AG08396 (cell line): ENCODE measurements at regions not wholly inside any gene's neighbourhood (a gene's known extent, or its start where the extent isn't known, plus 50 kb on each side); places are given as distances from the start of the nearest gene placed in this dataset.
"Not testable (repeated sequence)": the region's sequence is repeated elsewhere in the genome, so short reads cannot be mapped to it uniquely, and the experiment has no call there.

Experiments used
- DNase-seq: peaks from one replicate; pipeline ENCODE4 v3.0.0; 2012; ENCODE audit warnings: low spot score, mixed read lengths

DNA sequence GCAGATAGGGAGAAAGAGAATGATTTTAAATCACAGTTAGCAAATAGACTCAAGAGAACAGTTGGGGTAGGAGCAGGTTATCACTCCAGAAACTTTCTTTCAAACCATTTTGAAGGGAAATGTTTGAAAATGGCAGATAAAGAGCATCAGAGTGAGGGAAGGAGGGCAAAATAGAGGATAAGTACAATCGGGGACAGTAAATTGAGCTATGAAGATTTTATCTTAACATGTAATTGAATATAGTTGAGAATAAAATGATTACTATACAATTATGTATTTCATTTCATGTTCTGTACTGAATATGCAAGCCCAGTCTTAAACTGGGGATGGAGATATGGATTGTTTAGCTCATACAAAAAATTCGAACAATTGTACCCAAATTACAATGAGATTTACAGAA, 54.0 kb downstream of the MAP10 start:
- no peak for DNase-seq

DNA sequence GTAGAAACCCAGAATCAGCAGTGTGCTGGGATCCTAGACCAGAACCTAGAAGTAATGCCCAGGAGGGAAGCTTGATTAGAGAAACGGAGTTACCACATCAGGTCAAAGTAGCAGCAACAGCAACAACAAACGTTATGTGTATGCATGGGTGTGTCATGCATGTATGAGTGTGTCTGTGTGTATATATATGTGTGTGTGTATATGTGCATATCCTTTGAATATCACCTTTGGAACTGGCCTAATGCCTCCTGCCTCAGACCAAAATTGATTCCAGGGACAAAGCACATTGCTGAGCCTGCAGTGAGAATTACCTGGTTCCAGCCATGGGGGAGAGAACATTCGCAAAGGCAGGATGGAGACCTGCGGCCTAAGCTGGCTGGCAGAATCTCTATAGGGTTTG, 55.9 kb downstream of the MAP10 start:
- no peak for DNase-seq

DNA sequence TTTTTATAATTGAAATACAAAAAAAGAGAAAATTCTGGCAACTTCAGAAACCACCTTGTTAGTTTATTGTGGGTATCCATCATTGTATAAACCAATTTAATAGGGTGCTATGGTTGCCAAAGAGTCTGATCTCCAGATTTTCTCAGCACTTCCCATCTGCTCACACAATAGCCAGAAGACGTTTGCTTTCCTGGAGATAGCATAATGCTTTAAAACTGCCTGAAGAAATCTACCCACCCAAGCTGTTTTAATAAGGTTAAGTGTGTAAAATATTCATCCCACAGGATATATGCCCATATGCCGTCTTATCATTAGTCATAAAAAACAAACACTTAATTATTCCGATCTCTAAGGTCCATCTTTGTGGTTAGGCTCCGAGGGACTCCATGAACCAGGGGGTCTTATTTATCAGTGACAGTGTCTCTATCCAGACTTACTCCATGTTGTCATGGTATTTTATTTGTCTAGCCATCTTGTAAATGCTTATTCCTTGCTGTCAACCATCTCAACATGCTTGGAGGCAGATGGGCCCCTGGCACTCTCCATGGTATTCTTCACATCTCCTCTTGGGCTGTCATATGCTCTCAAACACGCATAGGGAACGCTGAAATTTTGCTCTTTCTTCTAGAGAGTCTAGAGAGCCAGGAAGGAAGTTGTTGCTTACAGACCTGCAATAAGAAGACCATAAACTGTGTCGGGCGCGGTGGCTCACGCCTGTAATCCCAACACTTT, 58.5 kb downstream of the MAP10 start:
- DNase-seq: no peak

DNA sequence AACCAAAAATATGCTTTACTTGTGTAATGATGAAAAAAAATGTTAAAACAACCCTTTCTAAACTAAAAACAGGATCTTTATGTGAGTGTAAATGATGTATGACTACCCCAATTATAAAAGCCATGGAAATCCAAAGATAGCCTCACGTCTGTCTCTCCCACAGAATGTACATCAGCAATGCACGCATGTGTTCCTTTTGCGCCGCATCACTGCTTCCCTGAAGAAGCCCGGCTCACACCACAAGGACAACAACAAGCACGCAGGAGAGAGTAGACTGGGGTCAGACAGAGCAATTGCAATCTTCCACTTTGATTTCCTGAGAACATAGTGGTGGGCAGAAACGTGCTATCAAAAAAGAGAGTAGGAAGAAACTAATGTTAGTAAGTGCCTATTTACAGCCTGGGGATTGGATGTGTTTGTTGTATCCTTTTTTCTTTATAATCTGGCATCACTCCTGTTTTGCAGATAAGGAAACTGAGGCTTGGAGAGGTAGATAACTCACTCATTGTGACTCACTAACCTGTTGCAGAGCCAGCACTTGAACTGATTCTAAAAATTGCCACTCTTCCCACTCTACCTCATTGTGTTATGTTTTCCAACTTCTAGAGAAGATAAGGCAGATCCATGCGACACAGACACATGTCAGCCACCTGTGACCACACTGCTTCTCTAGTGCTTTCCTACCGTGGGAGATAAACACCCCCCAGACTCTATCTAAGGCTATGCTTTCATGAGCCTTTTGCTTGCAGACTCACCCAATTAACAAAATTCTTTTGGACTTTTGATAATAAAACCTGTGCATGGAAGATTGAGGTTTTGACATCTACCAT, 60.1 kb downstream of the MAP10 start:
- DNase-seq: no peak

- peak; percentile 56 for DNase-seq
Measured at GRCh38 chr1:232868793-232869491, 63.7 kb downstream of the MAP10 start.

DNA sequence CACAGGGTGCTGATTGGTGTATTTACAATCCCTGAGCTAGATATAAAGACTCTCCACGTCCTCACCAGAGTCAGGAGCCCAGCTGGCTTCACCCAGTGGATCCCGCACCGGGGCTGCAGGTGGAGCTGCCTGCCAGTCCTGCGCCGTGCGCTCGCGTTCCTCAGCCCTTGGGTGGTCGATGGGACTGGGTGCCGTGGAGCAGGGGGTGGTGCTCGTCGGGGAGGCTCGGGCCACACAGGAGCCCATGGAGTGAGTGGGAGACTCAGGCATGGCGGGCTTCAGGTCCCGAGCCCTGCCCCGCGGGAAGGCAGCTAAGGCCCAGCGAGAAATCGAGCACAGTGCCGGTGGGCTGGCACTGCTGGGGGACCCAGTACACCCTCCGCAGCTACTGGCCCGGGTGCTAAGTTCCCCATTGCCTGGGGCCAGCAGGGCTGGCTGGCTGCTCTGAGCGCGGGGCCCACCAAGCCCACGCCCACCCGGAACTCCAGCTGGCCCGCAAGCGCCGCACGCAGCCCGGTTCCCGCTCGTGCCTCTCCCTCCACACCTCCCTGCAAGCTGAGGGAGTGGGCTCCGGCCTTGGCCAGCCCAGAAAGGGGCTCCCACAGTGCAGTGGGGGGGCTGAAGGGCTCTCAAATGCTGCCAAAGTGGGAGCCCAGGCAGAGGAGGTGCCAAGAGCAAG, 66.2 kb downstream of the MAP10 start:
- DNase-seq: not testable (repeated sequence)

DNA sequence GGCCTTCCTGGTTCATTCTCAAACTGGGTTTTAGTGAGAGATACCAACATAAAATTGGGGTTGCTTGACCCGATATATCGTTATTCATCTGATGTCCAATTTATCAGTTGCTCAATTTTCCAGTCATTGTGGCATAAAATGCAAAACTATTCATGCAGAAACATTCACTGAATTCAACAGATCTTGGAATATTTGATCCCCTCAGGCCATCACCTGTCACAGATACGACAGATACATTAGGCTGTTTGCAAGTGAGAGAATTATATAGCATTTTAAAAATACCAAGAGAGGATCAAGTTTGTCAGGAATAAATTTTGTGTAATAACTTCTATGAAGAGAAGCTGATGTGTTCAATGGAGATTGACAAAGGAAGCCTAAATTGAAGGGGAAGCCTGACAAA, 67.1 kb downstream of the MAP10 start:
- no peak for DNase-seq

GRCh38 chr1:232872738-232873137, 67.5 kb downstream of the MAP10 start:
- DNase-seq: no peak

GRCh38 chr1:232873412-232873811, 68.2 kb downstream of the MAP10 start:
- no peak for DNase-seq

DNA sequence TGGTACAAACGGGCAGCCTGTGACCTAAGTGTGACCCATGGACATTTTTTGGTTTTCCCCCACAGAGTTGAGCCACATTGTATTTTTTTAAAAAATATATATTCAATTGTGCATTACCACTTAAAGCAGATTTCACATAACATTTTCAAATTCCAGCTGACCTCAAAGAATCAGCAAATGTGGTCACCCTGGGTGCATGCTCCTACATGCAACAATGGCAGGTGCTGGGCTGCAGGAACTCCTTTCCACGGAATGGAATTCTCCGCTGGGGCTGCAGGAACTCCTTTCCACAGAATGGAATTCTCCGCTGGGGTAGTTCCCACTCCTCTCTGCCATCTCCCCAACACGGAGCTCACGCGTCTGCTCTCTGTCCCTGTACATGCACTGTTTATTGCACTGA, 68.7 kb downstream of the MAP10 start:
- DNase-seq: no peak

DNA sequence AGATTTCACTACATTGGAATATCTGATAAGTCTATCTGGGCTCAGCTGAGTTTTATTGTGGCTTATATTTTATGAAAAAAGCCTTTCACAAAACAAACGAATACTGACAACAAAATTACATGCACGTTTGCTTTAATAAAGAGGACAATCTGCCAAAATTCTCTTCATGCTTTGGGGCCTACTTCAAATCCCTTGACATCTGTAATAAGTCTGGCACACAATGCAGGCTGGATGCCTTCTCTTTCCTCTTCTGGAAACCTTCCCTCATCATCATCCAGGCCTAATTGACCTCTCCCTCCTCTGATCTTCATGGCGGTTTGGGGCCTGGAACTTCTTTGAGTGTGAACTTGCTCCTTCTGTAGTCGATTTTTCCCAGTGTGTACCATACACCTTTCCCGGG, 70.3 kb downstream of the MAP10 start:
- DNase-seq: no peak

GRCh38 chr1:232876506-232877364, 71.5 kb downstream of the MAP10 start:
- DNase-seq: no peak

GRCh38 chr1:232877365-232878028, 72.3 kb downstream of the MAP10 start:
- no peak for DNase-seq

GRCh38 chr1:232878086-232878485, 72.3 kb upstream of the NTPCR start:
- DNase-seq: no peak

DNA sequence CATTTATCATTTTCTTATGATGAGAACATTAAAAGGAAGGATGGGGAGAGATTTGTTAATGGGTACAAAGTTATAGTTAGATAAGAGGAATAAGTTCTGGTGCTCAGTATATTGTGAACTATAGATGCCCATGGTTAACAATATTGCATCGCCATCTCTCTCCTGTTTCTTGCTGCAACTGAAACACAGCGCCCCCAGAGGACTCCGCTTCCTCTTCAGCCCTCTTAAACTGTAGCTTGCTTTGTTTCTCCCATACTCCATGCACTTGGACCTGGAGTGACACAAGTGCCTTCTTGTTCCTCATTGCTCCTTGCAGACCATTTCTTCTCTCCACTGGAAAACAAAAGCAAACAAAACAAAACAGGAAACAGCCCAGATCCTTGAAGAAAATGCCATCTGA, 70.1 kb upstream of the NTPCR start:
- peak; percentile 30 for DNase-seq

- DNase-seq: no peak
Measured at GRCh38 chr1:232883992-232884661, 66.3 kb upstream of the NTPCR start.

DNA sequence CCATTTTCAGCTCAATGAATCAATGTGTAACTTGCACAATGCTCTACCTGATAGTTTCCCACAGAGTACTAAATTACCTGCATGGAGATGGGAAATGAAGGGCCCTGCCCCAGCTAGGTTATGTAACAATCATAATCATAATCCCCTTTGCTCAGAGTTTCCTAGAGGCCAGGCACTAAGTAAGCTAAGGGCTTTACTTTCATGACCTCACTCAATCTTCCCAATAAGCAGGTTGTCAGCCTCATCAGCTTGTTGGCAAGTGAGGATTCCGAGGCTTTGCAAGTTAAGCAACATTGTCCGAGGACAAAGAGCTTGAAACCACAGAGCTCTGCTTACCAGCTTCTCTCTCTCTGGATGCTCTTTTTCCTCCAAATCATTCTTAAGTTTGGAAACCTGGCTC, 64.1 kb upstream of the NTPCR start:
- DNase-seq: no peak

GRCh38 chr1:232890340-232890943, 60.0 kb upstream of the NTPCR start:
- no peak for DNase-seq

- peak; percentile 66 for DNase-seq
Measured at GRCh38 chr1:232891071-232891470, 59.3 kb upstream of the NTPCR start.
